OCI-LY3 (cell line): ENCODE measurements at regions not wholly inside any gene's neighbourhood (a gene's known extent, or its start where the extent isn't known, plus 50 kb on each side); places are given as distances from the start of the nearest gene placed in this dataset.

ENCODE experiments used
- H2AFZ ChIP-seq: fragments of 200-600, 300-600 bp; shearing (Covaris generic); 2 replicates; pipeline ENCODE4 v1.6.0; 2014; ENCODE audit warnings: antibody characterized with exemption, low read depth, low read length
- H3K27ac ChIP-seq: fragments of 200-600, 300-600 bp; sonication (generic); 2 replicates; pipeline ENCODE4 v1.5.1; 2014; ENCODE audit warnings: mild to moderate bottlenecking, low read length, moderate library complexity, mixed read lengths
- H3K27me3 ChIP-seq: fragments of 200-600, 300-600 bp; sonication (generic); 2 replicates; pipeline ENCODE4 v1.6.1; 2014; ENCODE audit warnings: low read depth, low read length, mixed read lengths
- H3K36me3 ChIP-seq: fragments of 200-600, 300-600 bp; sonication (generic); replicated peaks from 2 replicates; pipeline ENCODE3; 2014; ENCODE audit warnings: low read depth, low read length, mixed read lengths
- H3K4me1 ChIP-seq: fragments of 300-600, 200-600 bp; sonication (generic); 2 replicates; pipeline ENCODE4 v1.6.1; 2014; ENCODE audit warnings: low read length, mixed read lengths
- H3K4me2 ChIP-seq: fragments of 200-600, 300-600 bp; sonication (generic); 2 replicates; pipeline ENCODE4 v1.6.1; 2014; ENCODE audit warnings: low read length, mixed read lengths
- H3K4me3 ChIP-seq: fragments of 300-600, 200-600 bp; sonication (generic); 2 replicates; pipeline ENCODE4 v1.5.1; 2014; ENCODE audit warnings: antibody characterized with exemption, mild to moderate bottlenecking, low read length, moderate library complexity
- H3K79me2 ChIP-seq: fragments of 300-600, 200-600 bp; shearing (Covaris generic); 2 replicates; pipeline ENCODE4 v1.6.1; 2014; ENCODE audit warnings: mild to moderate bottlenecking, low read length, mixed read lengths
- H3K9ac ChIP-seq: fragments of 300-600, 200-600 bp; shearing (Covaris generic); 2 replicates; pipeline ENCODE4 v1.6.0; 2014; ENCODE audit warnings: mild to moderate bottlenecking, low read length, moderate library complexity
- H3K9me3 ChIP-seq: fragments of 200-600, 300-600 bp; shearing (Covaris generic); 2 replicates; pipeline ENCODE4 v1.6.1; 2014; ENCODE audit warnings: low read length, mixed read lengths; ENCODE audit not compliant: insufficient read depth
- H4K20me1 ChIP-seq: fragments of 200-600, 300-600 bp; sonication (generic); 2 replicates; pipeline ENCODE4 v1.6.1; 2016; ENCODE audit warnings: low read length, mixed read lengths; ENCODE audit not compliant: insufficient read depth
- EZH2phosphoT487 ChIP-seq: fragments of 200-600 bp; shearing (Covaris generic); IDR thresholded peaks from 2 replicates; pipeline ENCODE4 v1.6.1; 2018; ENCODE audit warnings: antibody characterized with exemption, mixed run types, low read depth
- TF ChIP-seq, protein P1 (sequence below): fragments of 200-600, 300-600 bp; sonication (generic); IDR thresholded peaks from 2 replicates; pipeline ENCODE4 v1.5.1; 2014; ENCODE audit warnings: antibody characterized with exemption, low read length, low read depth

DNA sequence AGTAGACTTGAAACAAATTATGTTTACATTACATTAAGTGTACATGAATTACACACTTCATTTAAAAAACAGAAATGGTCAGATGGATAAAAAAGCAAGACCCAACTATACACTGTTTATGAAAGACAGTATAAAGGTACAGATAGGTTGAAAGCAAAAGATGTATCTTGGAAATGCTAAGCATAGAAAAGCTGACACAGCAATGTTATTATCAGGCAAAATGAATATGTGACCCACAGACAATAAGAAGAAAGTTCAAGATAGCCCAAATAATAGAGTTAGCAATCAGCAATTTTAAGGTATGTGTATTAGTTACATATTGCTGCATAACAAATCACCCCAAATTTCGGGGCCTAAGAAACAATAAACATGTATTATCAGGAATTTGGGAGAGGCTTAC, 153.5 kb downstream of the DHRS2 start:
- H4K20me1 ChIP-seq = no peaks in the 10 kb centered on the region
- no peak for TF ChIP-seq EZH2phosphoT487
- TF ChIP-seq, protein P1, sequence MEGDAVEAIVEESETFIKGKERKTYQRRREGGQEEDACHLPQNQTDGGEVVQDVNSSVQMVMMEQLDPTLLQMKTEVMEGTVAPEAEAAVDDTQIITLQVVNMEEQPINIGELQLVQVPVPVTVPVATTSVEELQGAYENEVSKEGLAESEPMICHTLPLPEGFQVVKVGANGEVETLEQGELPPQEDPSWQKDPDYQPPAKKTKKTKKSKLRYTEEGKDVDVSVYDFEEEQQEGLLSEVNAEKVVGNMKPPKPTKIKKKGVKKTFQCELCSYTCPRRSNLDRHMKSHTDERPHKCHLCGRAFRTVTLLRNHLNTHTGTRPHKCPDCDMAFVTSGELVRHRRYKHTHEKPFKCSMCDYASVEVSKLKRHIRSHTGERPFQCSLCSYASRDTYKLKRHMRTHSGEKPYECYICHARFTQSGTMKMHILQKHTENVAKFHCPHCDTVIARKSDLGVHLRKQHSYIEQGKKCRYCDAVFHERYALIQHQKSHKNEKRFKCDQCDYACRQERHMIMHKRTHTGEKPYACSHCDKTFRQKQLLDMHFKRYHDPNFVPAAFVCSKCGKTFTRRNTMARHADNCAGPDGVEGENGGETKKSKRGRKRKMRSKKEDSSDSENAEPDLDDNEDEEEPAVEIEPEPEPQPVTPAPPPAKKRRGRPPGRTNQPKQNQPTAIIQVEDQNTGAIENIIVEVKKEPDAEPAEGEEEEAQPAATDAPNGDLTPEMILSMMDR = no peak
- no peaks in the 10 kb centered on the region for H3K9me3 ChIP-seq
- H2AFZ ChIP-seq = no peak overlapping the region
- H3K27ac ChIP-seq = no peak overlapping the region
- no peaks in the 10 kb centered on the region for H3K36me3 ChIP-seq
- H3K9ac ChIP-seq = no peak overlapping the region
- H3K4me2 ChIP-seq = no peak overlapping the region
- no peak overlapping the region for H3K4me3 ChIP-seq
- peaks cover 30% of the 10 kb centered on the region; the same call in 1 of the 2 replicates for H3K27me3 ChIP-seq
- H3K79me2 ChIP-seq = no peaks in the 10 kb centered on the region
- H3K4me1 ChIP-seq = no peaks in the 10 kb centered on the region

DNA sequence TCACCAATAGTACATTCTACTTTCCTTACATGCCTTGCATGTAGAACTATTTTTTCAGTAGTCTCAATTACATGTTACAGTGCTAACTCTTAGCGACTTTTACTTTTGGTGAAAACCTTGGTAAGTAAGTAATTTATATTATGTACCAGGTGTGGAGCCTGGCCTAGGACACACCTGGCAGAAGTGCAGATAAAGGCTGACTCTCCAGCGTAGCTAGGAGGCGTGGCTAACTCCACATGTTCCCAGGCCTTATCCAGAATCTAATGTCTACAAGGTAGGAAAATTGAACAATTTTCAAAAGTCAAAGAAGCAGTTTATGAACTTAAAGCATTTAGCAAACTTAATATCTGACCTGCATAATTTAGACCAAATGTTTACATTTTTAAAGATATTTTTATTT, 157.4 kb downstream of the DHRS2 start:
- Histone ChIP-seq H3K4me1 (no peaks in the 10 kb centered on the region), H4K20me1 (no peaks in the 10 kb centered on the region), H3K27me3 (peaks cover 31% of the 10 kb centered on the region; the same call in 1 of the 2 replicates), H3K9me3 (no peaks in the 10 kb centered on the region), H3K36me3 (no peaks in the 10 kb centered on the region), H3K79me2 (no peaks in the 10 kb centered on the region), H3K9ac (no peak overlapping the region), H2AFZ (no peak overlapping the region), H3K4me2 (no peak overlapping the region), H3K4me3 (no peak overlapping the region), H3K27ac (no peak overlapping the region)
- TF ChIP-seq, protein P1 = no peak
- no peak for TF ChIP-seq EZH2phosphoT487

DNA sequence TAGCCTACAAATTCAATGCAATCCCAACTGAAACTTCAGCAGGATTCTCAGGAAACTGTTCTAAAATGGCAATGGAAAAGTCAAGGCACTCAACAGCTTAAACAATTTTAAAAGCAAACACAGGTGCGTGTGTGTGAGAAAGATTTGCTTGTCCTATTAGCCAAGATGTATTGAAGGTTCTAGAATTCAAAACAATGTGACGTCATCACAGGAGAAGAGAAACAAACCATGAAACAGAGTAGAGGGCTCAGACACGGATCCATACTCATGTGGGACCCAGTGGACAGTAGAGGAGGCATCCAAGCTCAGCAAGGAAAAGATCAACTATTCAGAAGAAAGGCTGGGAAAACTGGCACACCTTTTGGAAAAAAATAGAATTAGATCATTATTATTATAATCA, 152.8 kb upstream of the DHRS4 start:
- no peaks in the 10 kb centered on the region for H3K36me3 ChIP-seq
- no peaks in the 10 kb centered on the region for H3K79me2 ChIP-seq
- H3K27ac ChIP-seq = no peak overlapping the region
- H2AFZ ChIP-seq = no peak overlapping the region
- peaks cover 6% of the 10 kb centered on the region; the same call in 1 of the 2 replicates for H3K27me3 ChIP-seq
- no peaks in the 10 kb centered on the region for H3K4me1 ChIP-seq
- no peak overlapping the region for H3K9ac ChIP-seq
- no peaks in the 10 kb centered on the region for H4K20me1 ChIP-seq
- no peaks in the 10 kb centered on the region for H3K9me3 ChIP-seq
- TF ChIP-seq, protein P1 = no peak
- no peak for TF ChIP-seq EZH2phosphoT487
- no peak overlapping the region for H3K4me3 ChIP-seq
- no peak overlapping the region for H3K4me2 ChIP-seq

DNA sequence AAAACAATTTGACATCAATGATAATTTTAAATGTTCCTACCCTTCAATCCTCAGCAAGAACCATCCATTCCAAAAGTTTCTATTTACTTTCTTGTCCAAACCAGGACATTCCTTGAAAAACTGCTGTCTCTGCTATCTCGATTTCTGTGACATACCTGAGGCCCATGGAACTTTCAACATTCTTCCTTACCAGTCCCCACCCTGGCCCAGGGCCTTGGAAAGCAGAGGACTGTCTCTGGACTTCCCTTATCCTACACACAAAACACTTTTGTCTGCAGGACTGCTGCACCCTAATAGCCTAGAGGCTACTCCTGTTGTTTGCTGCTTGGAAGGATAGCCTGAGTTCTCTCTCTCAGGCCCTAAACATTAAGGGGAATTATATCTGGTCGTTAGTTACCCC, 151.8 kb upstream of the DHRS4 start:
- TF ChIP-seq, protein P1 = no peak
- no peak for TF ChIP-seq EZH2phosphoT487
- Histone ChIP-seq H3K27me3 (peaks cover 6% of the 10 kb centered on the region; the same call in 1 of the 2 replicates), H3K4me2 (no peak overlapping the region), H3K9me3 (no peaks in the 10 kb centered on the region), H3K27ac (no peak overlapping the region), H3K79me2 (no peaks in the 10 kb centered on the region), H4K20me1 (no peaks in the 10 kb centered on the region), H2AFZ (no peak overlapping the region), H3K4me1 (no peaks in the 10 kb centered on the region), H3K9ac (no peak overlapping the region), H3K4me3 (no peak overlapping the region), H3K36me3 (no peaks in the 10 kb centered on the region)
